HCT116 (cell line): ENCODE measurements at regions not wholly inside any gene's neighbourhood (a gene's known extent, or its start where the extent isn't known, plus 50 kb on each side); places are given as distances from the start of the nearest gene placed in this dataset.

ENCODE experiments used
- ATAC-seq: fragments of 200-7000 bp; cut with Tn5 transposase; 2 replicates; pipeline ENCODE4 v1.9.1; 2020; ENCODE audit warnings: mild to moderate bottlenecking, moderate library complexity
- BruUV-seq: library from RNA; stranded (reverse); fragments of 400-500 nt; replicated peaks from 2 replicates; lab custom pipeline; 2021; lab: Mats Ljungman, UMichigan
- CTCF ChIA-PET: fragments of 300-600 bp; sonication (Branson Sonifier 250); formaldehyde crosslinking; loops from one replicate; lab custom pipeline; 2021; ENCODE audit warnings: antibody characterized with exemption; lab: Charles Lee
- POLR2A ChIA-PET: fragments of 300-600, 350-600 bp; sonication (Branson Sonifier 250); formaldehyde crosslinking; loops from one replicate; lab custom pipeline; 2021; ENCODE audit warnings: antibody characterized with exemption; lab: Charles Lee
- RAD21 ChIA-PET, 2 experiments: fragments of 300-600 bp; sonication (Branson Sonifier 250); formaldehyde crosslinking; loops; one replicate each; lab custom pipeline; 2023; ENCODE audit warnings: low total read pairs in 2 of 2; ENCODE audit not compliant: uncharacterized antibody in 2 of 2, unreplicated experiment in 2 of 2, low non-redundant PET in 1 of 2; lab: Charles Lee
- DNase-seq: peaks from one replicate; pipeline ENCODE4 v3.0.0-alpha.2; 2010; ENCODE audit warnings: low read depth, low spot score
- H2AFZ ChIP-seq: fragments of 200-600 bp; shearing (Covaris generic), sonication (generic); 2 replicates; pipeline ENCODE4 v1.6.1; 2017; ENCODE audit warnings: low read depth, mixed run types, mixed read lengths, antibody characterized with exemption, low read length; ENCODE audit not compliant: poor library complexity, severe bottlenecking
- H3K27ac ChIP-seq: 2 replicates; pipeline ENCODE4 v1.5.1; 2012; ENCODE audit warnings: low read depth, low read length
- H3K27me3 ChIP-seq: fragments of 200-600 bp; sonication (generic); 2 replicates; pipeline ENCODE4 v1.6.1; 2016; ENCODE audit warnings: mixed run types, low read length, mixed read lengths; ENCODE audit not compliant: insufficient read depth
- H3K36me3 ChIP-seq, 2 experiments: fragments of 200-500 bp in 1 of 2; fragments of 200-600 bp in 1 of 2; sonication (Bioruptor generic) in 1 of 2; sonication (generic) in 1 of 2; 2 replicates each; pipeline versions ENCODE4 v1.5.1 to v1.6.1; 2014 to 2016; ENCODE audit warnings: low read length in 2 of 2, inconsistent platforms in 1 of 2, mixed read lengths in 1 of 2, mixed run types in 1 of 2; ENCODE audit not compliant: insufficient read depth in 2 of 2, control insufficient read depth in 1 of 2
- H3K4me1 ChIP-seq, 2 experiments: fragments of 200-600 bp in 1 of 2; sonication (generic) in 1 of 2; 2 replicates each; pipeline versions ENCODE4 v1.5.1 to v1.6.1; 2012 to 2017; ENCODE audit warnings: low read length in 2 of 2, inconsistent platforms in 1 of 2, mild to moderate bottlenecking in 1 of 2, mixed read lengths in 1 of 2, mixed run types in 1 of 2, moderate library complexity in 1 of 2; ENCODE audit not compliant: insufficient read depth in 2 of 2, control insufficient read depth in 1 of 2
- H3K4me2 ChIP-seq: fragments of 200-600 bp; sonication (generic); 2 replicates; pipeline ENCODE4 v1.6.1; 2017; ENCODE audit warnings: mixed run types, low read length, mixed read lengths
- H3K4me3 ChIP-seq, 2 experiments: fragments of 200-600 bp in 1 of 2; sonication (generic) in 1 of 2; replicated peaks in 1 of 2; 2 replicates each; pipeline ENCODE4 v1.5.1; 2011 to 2016; ENCODE audit warnings: low read length in 2 of 2, control low read depth in 1 of 2, low read depth in 1 of 2, mild to moderate bottlenecking in 1 of 2, mixed read lengths in 1 of 2, mixed run types in 1 of 2
- H3K79me2 ChIP-seq: fragments of 200-600 bp; sonication (generic); 2 replicates; pipeline ENCODE4 v1.6.1; 2017; ENCODE audit warnings: mild to moderate bottlenecking, mixed run types, low read length, moderate library complexity, mixed read lengths; ENCODE audit not compliant: insufficient read depth
- H3K9ac ChIP-seq: fragments of 200-600 bp; sonication (generic); 2 replicates; pipeline ENCODE4 v1.6.1; 2016; ENCODE audit warnings: low read length, mixed read lengths
- H3K9me2 ChIP-seq: fragments of 200-600 bp; sonication (generic), shearing (Covaris generic); 2 replicates; pipeline ENCODE4 v1.6.1; 2017; ENCODE audit warnings: mixed run types, mild to moderate bottlenecking, moderate library complexity; ENCODE audit not compliant: insufficient read depth
- H3K9me3 ChIP-seq, 2 experiments: fragments of 200-500 bp in 1 of 2; fragments of 200-600 bp in 1 of 2; sonication (Bioruptor generic) in 1 of 2; sonication (generic) in 1 of 2; 2 replicates each; pipeline ENCODE4 v1.6.1; 2014 to 2017; ENCODE audit warnings: low read length in 2 of 2, mixed read lengths in 2 of 2, inconsistent platforms in 1 of 2, low read depth in 1 of 2, mild to moderate bottlenecking in 1 of 2, mixed run types in 1 of 2, moderate library complexity in 1 of 2; ENCODE audit not compliant: control insufficient read depth in 1 of 2, insufficient read depth in 1 of 2
- H4K20me1 ChIP-seq: fragments of 200-600 bp; sonication (generic), shearing (Covaris generic); 2 replicates; pipeline ENCODE4 v1.6.1; 2017; ENCODE audit warnings: mixed run types, mild to moderate bottlenecking, moderate library complexity; ENCODE audit not compliant: insufficient read depth
- CBX3 ChIP-seq: IDR thresholded peaks from 2 replicates; pipeline ENCODE4 v1.6.1; 2012; ENCODE audit warnings: low read depth
- CEBPB ChIP-seq: IDR thresholded peaks from 2 replicates; pipeline ENCODE4 v1.6.1; 2012; ENCODE audit warnings: low read depth
- EGR1 ChIP-seq: IDR thresholded peaks from 2 replicates; pipeline ENCODE4 v1.6.1; 2012; ENCODE audit warnings: low read depth
- ELF1 ChIP-seq: IDR thresholded peaks from 2 replicates; pipeline ENCODE4 v1.6.1; 2012; ENCODE audit warnings: low read depth, borderline replicate concordance
- EZH2phosphoT487 ChIP-seq: fragments of 200-600 bp; IDR thresholded peaks from 2 replicates; pipeline ENCODE4 v1.6.1; 2018; ENCODE audit warnings: antibody characterized with exemption, borderline replicate concordance
- JUND ChIP-seq: IDR thresholded peaks from 2 replicates; pipeline ENCODE4 v1.6.1; 2012
- POLR2A ChIP-seq: IDR thresholded peaks from 2 replicates; pipeline ENCODE4 v1.7.0; 2011; ENCODE audit warnings: borderline replicate concordance; ENCODE audit not compliant: insufficient read depth, insufficient read length; ENCODE audit errors: extremely low read depth
- POLR2AphosphoS5 ChIP-seq: IDR thresholded peaks from 2 replicates; pipeline ENCODE4 v1.6.1; 2011; ENCODE audit warnings: mild to moderate bottlenecking, low read depth, low read length, moderate library complexity
- RAD21 ChIP-seq: IDR thresholded peaks from 2 replicates; pipeline ENCODE4 v1.6.1; 2012; ENCODE audit warnings: low read depth, mild to moderate bottlenecking
- SP1 ChIP-seq: IDR thresholded peaks from 2 replicates; pipeline ENCODE4 v1.6.1; 2012; ENCODE audit warnings: low read depth
- SRF ChIP-seq: IDR thresholded peaks from 2 replicates; pipeline ENCODE4 v1.6.1; 2012; ENCODE audit warnings: low read depth
- TCF7L2 ChIP-seq: IDR thresholded peaks from 2 replicates; pipeline ENCODE4 v1.7.0; 2011; ENCODE audit warnings: borderline replicate concordance, inconsistent platforms; ENCODE audit not compliant: insufficient read depth, insufficient read length; ENCODE audit errors: extremely low read depth
- YY1 ChIP-seq: IDR thresholded peaks from 2 replicates; pipeline ENCODE4 v1.6.1; 2011; ENCODE audit warnings: low read length, low read depth, moderate library complexity, mild to moderate bottlenecking; ENCODE audit not compliant: insufficient replicate concordance; ENCODE audit errors: extremely low read depth
- ZFX ChIP-seq: fragments of 450-650 bp; IDR thresholded peaks from 2 replicates; pipeline ENCODE4 v1.6.1; 2017
- ZNF274 ChIP-seq: fragments of 200-500 bp; sonication (Bioruptor generic); IDR thresholded peaks from 2 replicates; pipeline ENCODE4 v1.6.1; 2014; ENCODE audit warnings: mild to moderate bottlenecking, low read depth, low read length, inconsistent platforms
- intact Hi-C: fragments of 100-400 bp; cut with micrococcal nuclease; formaldehyde crosslinking; loops from 2 replicates; pipeline ENCODE4 v1.10.0; 2022
- TF ChIP-seq, protein P1 (sequence below): IDR thresholded peaks from 2 replicates; pipeline ENCODE4 v1.6.1; 2012
- TF ChIP-seq, protein P2 (sequence below): IDR thresholded peaks from 2 replicates; pipeline ENCODE4 v1.6.1; 2012
- TF ChIP-seq, protein P3 (sequence below): IDR thresholded peaks from 2 replicates; pipeline ENCODE4 v1.6.1; 2011; ENCODE audit warnings: mild to moderate bottlenecking, low read length, moderate library complexity; ENCODE audit not compliant: insufficient replicate concordance; ENCODE audit errors: extremely low read depth
- TF ChIP-seq, protein P4 (sequence below), 3 experiments: fragments of 200-600 bp in 1 of 3; sonication (generic) in 1 of 3; IDR thresholded peaks in 2 of 3; conservative IDR thresholded peaks in 1 of 3; 2 replicates each; pipeline ENCODE4 v1.5.1; 2012 to 2017; ENCODE audit warnings: low read depth in 2 of 3, low read length in 2 of 3, antibody characterized with exemption in 1 of 3, borderline replicate concordance in 1 of 3, control low read depth in 1 of 3, mild to moderate bottlenecking in 1 of 3, mixed read lengths in 1 of 3, mixed run types in 1 of 3, moderate library complexity in 1 of 3; ENCODE audit not compliant: insufficient read depth in 1 of 3

DNA sequence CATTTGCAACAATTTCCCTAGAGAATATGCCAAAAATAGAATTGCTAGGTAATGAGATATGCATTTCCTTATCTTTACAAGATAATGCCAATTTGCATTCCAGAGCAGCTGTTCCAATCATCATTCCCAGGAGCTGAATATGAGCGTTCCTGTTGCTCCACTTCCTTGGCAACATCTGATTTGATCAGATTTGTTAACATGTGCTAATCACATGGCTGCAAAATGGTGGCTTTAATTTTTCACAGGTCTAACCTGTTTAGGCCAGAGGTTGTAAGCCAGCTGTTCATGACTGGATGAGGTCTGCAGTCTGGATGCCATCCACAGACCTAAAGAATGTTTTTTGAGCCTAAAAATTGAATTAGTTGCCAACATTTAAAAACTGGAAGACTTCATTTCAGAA, 220.7 kb upstream of the IL12B start (continued):
- no peak for TF ChIP-seq ZNF274
- TF ChIP-seq, protein P1, sequence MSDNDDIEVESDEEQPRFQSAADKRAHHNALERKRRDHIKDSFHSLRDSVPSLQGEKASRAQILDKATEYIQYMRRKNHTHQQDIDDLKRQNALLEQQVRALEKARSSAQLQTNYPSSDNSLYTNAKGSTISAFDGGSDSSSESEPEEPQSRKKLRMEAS, result no peak
- TF ChIP-seq TCF7L2, result no peak
- TF ChIP-seq, protein P2, sequence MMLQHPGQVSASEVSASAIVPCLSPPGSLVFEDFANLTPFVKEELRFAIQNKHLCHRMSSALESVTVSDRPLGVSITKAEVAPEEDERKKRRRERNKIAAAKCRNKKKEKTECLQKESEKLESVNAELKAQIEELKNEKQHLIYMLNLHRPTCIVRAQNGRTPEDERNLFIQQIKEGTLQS, result no peak
- no peak for TF ChIP-seq ELF1

DNA sequence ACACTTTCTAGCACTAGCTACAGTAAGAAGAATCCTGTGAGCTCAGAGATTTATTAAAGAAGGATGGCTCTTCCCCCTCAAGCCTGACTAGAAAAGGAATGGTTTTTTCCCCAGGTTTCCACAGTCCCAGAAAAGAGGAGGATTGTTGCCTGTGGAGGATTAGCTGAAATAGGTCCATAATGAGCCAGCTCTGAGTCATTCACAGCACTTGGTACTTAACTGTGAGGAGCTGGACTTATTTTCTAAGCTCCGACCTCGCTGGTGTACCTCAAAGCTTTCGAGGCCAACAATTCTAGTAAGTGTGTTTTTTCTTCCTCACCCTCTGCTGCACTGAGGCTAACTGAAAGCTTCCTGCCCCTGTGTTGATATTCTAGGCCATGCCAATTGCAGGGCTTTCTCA, 222.5 kb upstream of the IL12B start:
- Histone ChIP-seq H3K36me3 (no peaks in the 10 kb centered on the region), H3K27ac (no peak overlapping the region), H3K9me2 (no peaks in the 10 kb centered on the region), H3K9me3 (no peaks in the 10 kb centered on the region), H2AFZ (no peak overlapping the region), H3K4me3 (no peak overlapping the region), H3K4me1 (no peaks in the 10 kb centered on the region), H3K4me2 (no peak overlapping the region), H3K27me3 (no peaks in the 10 kb centered on the region; the same call in 1 of the 2 replicates), H4K20me1 (no peaks in the 10 kb centered on the region), H3K79me2 (no peaks in the 10 kb centered on the region), H3K9ac (no peak overlapping the region)
- CTCF ChIA-PET, result no interaction called here
- no TSS peak for BruUV-seq
- POLR2A ChIA-PET, result no interaction called here
- intact Hi-C loops, result no loop called here
- TF ChIP-seq EZH2phosphoT487 (no peak), ZFX (no peak), EGR1 (no peak), POLR2AphosphoS5 (no peak), POLR2A (no peak), SP1 (no peak), YY1 (no peak), ZNF274 (no peak), CEBPB (no peak), RAD21 (no peak), SRF (no peak), ELF1 (no peak), JUND (no peak), CBX3 (no peak)
- TF ChIP-seq, protein P3, sequence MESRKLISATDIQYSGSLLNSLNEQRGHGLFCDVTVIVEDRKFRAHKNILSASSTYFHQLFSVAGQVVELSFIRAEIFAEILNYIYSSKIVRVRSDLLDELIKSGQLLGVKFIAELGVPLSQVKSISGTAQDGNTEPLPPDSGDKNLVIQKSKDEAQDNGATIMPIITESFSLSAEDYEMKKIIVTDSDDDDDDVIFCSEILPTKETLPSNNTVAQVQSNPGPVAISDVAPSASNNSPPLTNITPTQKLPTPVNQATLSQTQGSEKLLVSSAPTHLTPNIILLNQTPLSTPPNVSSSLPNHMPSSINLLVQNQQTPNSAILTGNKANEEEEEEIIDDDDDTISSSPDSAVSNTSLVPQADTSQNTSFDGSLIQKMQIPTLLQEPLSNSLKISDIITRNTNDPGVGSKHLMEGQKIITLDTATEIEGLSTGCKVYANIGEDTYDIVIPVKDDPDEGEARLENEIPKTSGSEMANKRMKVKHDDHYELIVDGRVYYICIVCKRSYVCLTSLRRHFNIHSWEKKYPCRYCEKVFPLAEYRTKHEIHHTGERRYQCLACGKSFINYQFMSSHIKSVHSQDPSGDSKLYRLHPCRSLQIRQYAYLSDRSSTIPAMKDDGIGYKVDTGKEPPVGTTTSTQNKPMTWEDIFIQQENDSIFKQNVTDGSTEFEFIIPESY, result no peak
- TF ChIP-seq, protein P4, sequence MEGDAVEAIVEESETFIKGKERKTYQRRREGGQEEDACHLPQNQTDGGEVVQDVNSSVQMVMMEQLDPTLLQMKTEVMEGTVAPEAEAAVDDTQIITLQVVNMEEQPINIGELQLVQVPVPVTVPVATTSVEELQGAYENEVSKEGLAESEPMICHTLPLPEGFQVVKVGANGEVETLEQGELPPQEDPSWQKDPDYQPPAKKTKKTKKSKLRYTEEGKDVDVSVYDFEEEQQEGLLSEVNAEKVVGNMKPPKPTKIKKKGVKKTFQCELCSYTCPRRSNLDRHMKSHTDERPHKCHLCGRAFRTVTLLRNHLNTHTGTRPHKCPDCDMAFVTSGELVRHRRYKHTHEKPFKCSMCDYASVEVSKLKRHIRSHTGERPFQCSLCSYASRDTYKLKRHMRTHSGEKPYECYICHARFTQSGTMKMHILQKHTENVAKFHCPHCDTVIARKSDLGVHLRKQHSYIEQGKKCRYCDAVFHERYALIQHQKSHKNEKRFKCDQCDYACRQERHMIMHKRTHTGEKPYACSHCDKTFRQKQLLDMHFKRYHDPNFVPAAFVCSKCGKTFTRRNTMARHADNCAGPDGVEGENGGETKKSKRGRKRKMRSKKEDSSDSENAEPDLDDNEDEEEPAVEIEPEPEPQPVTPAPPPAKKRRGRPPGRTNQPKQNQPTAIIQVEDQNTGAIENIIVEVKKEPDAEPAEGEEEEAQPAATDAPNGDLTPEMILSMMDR (IDR thresholded peaks at IDR 0.05 in 2 of 3, conservative IDR thresholded peaks at IDR 0.05 in 1 of 3; ENCODE audit: borderline replicate concordance in 1 of 3, insufficient read depth in 1 of 3, low read depth in 2 of 3, low read length in 2 of 3), result no peak
- DNase-seq (no peak), ATAC-seq (no peak)
- RAD21 ChIA-PET, result no interaction called here
